ENCODE measurements at regions not wholly inside any gene's neighbourhood (a gene's known extent, or its start where the extent isn't known, plus 50 kb on each side); places are given as distances from the start of the nearest gene placed in this dataset.

- no peak for TF ChIP-seq CTCF (CRISPR knock-in tag; IDR thresholded peaks at IDR 0.05)
- TF ChIP-seq BRD4 (CRISPR knock-in tag; IDR thresholded peaks at IDR 0.05) = no peak
- no peak for TF ChIP-seq ZFP37 (CRISPR knock-in tag; IDR thresholded peaks at IDR 0.05; ENCODE audit: borderline replicate concordance)
- no peak for TF ChIP-seq PREB (CRISPR knock-in tag; IDR thresholded peaks at IDR 0.05)
- TF ChIP-seq THAP11 (CRISPR knock-in tag; IDR thresholded peaks at IDR 0.05) = no peak
- TF ChIP-seq ZNF274 (CRISPR knock-in tag; IDR thresholded peaks at IDR 0.05) = no peak
- TF ChIP-seq KDM6A (CRISPR knock-in tag; IDR thresholded peaks at IDR 0.05; ENCODE audit: low read depth) = no peak
- TF ChIP-seq ATF6 (CRISPR knock-in tag; conservative IDR thresholded peaks at IDR 0.05) = no peak
- no peak for TF ChIP-seq HOXD1 (CRISPR knock-in tag; IDR thresholded peaks at IDR 0.05)
- no peak for TF ChIP-seq HMGXB4 (CRISPR knock-in tag; IDR thresholded peaks at IDR 0.05; ENCODE audit: borderline replicate concordance in 1 of 2, low read depth in 1 of 2)
These were observed 278.0 kb upstream of the TBL1XR1 start for GRCh38 chr3:177475356-177475665.
